Lower lobe of right lung (tissue), 2 donors: ENCODE measurements at regions not wholly inside any gene's neighbourhood (a gene's known extent, or its start where the extent isn't known, plus 50 kb on each side); places are given as distances from the start of the nearest gene placed in this dataset.

Experiments used
- ATAC-seq, 2 donors: fragments of 200-7000 bp; cut with Tn5 transposase; one replicate each; pipeline ENCODE4 v1.9.1; 2020 to 2022; ENCODE audit warnings: mild to moderate bottlenecking in 2 of 2, moderate library complexity in 2 of 2
- DNase-seq: peaks from one replicate; pipeline ENCODE4 v3.0.0-alpha.2; 2020
- H3K27ac ChIP-seq: fragments of 200-600 bp; one replicate; pipeline ENCODE4 v1.8.0; 2022
- H3K27me3 ChIP-seq: fragments of 200-600 bp; one replicate; pipeline ENCODE4 v1.8.0; 2022; ENCODE audit warnings: low read depth
- H3K36me3 ChIP-seq: fragments of 200-600 bp; one replicate; pipeline ENCODE4 v1.8.0; 2022; ENCODE audit warnings: mild to moderate bottlenecking
- H3K4me1 ChIP-seq: fragments of 200-600 bp; one replicate; pipeline ENCODE4 v1.8.0; 2022
- H3K4me3 ChIP-seq: fragments of 200-600 bp; one replicate; pipeline ENCODE4 v1.8.0; 2022; ENCODE audit warnings: mild to moderate bottlenecking
- H3K9me3 ChIP-seq: fragments of 200-600 bp; one replicate; pipeline ENCODE4 v1.8.0; 2022
- CTCF ChIP-seq: fragments of 200-600 bp; IDR thresholded peaks from one replicate; pipeline ENCODE4 v1.8.0; 2022; ENCODE audit warnings: antibody characterized with exemption, mild to moderate bottlenecking
- intact Hi-C: fragments of 100-400 bp; cut with DNase I; formaldehyde crosslinking; loops from one replicate; pipeline ENCODE4 v1.11.0; 2022
- donor health status: DM: no; HTN: yes; CAD: no; lungs with severe emphysema.

- no peak for ATAC-seq
- DNase-seq = no peak
- intact Hi-C loops = no loop called here
- no peaks in the 10 kb centered on the region for H3K9me3 ChIP-seq
- peaks cover 10% of the 10 kb centered on the region for H3K4me1 ChIP-seq
- H3K27me3 ChIP-seq = peaks cover 34% of the 10 kb centered on the region
- no peak for TF ChIP-seq CTCF
- no peak overlapping the region for H3K27ac ChIP-seq
- H3K4me3 ChIP-seq = no peak overlapping the region
- H3K36me3 ChIP-seq = no peaks in the 10 kb centered on the region
These were observed 76.1 kb upstream of the KCNMA1 start for GRCh38 chr10:77713521-77714280.

DNA sequence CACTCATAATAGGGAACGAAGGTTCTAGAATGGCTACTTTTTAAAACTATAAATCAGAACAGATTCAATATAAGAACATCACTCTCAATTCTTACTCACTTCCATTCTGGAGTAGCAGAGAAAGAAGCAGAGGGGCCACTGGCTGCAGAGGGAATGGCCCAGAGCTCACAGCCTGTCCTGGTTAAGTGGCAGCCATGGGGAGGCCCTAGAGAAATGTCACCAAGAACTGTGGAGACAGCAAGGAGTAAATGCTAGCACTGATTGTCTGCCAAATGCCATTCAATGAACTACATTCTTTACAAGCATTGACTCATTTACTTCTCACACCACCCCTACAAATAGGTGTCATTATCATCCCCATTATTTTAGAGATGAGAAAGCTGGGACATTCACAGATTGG, 74.6 kb upstream of the KCNMA1 start:
- intact Hi-C loops = no loop called here
- DNase-seq = no peak
- ATAC-seq = no peak
- no peak overlapping the region for H3K27ac ChIP-seq
- H3K36me3 ChIP-seq = no peaks in the 10 kb centered on the region
- H3K4me3 ChIP-seq = no peak overlapping the region
- peaks cover 10% of the 10 kb centered on the region for H3K4me1 ChIP-seq
- no peak for TF ChIP-seq CTCF
- no peaks in the 10 kb centered on the region for H3K9me3 ChIP-seq
- peaks cover 34% of the 10 kb centered on the region for H3K27me3 ChIP-seq

- Histone ChIP-seq H3K9me3 (no peaks in the 10 kb centered on the region), H3K27me3 (peaks cover 32% of the 10 kb centered on the region), H3K4me1 (peaks cover 10% of the 10 kb centered on the region), H3K36me3 (no peaks in the 10 kb centered on the region), H3K4me3 (no peak overlapping the region), H3K27ac (no peak overlapping the region)
- no peak for TF ChIP-seq CTCF
- intact Hi-C loops = no loop called here
- DNase-seq = no peak
- ATAC-seq = peak in 1 of 2 donors; percentile 7
These were observed 74.1 kb upstream of the KCNMA1 start for GRCh38 chr10:77711683-77712049.

DNA sequence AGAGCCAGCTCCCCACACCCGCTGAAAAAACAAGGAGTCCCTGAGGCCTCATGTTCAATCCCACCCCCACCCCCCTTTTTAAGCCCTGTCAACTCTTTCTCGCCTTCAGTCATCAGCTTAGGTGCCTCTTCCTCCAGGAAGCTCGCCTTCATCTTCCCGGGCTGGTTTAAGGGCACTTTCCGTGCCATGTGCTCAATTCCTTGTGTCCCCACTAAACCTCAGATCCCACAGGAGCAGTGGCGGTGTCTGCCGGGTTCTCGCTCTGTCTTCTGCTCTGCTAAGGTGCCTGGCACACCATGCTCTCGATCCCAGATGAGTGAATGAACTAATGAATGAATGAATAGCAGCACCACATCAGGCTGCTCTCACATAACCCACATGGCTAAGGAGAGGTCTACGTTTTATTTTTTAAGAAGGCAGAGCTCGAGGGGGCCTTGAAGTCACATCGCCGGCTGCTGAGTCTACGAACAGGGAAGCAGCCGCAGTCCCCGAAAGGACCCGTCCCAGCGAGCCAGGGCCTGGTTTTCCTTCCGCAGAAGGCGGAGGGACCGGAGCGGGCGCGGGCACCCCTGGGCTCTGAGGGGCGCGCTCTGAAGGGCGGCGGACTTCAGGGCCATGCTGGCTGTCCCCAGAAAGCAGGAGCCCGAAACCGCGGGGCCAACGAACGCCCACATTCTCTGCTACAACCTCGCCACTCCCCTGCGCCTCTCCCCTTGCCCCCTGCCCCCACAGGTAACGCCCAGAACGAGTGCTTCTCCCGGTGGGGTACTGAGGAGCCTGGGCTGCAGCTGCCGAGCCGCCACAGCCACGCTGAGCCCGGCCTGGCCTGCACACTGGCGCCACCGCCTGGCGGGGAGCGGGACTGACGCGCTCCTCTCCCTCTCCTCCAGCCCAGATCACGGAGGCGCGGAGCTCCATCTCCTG, 73.4 kb upstream of the KCNMA1 start:
- DNase-seq (peak; percentile 82), ATAC-seq (peak; percentile 96 to 97)
- peaks cover 30% of the 10 kb centered on the region for H3K27me3 ChIP-seq
- H3K4me3 ChIP-seq = peak overlapping the region; percentile 50
- intact Hi-C loops = no loop called here
- no peak overlapping the region for H3K27ac ChIP-seq
- no peaks in the 10 kb centered on the region for H3K9me3 ChIP-seq
- peak; percentile 97 for TF ChIP-seq CTCF
- H3K36me3 ChIP-seq = no peaks in the 10 kb centered on the region
- peaks cover 10% of the 10 kb centered on the region for H3K4me1 ChIP-seq

GRCh38 chr10:77710081-77710551, 72.5 kb upstream of the KCNMA1 start:
- intact Hi-C loops = no loop called here
- peaks cover 30% of the 10 kb centered on the region for H3K27me3 ChIP-seq

More at GRCh38 chr10:77710081-77710551, 72.5 kb upstream of the KCNMA1 start:
- ATAC-seq (no peak), DNase-seq (no peak)
- peaks cover 10% of the 10 kb centered on the region for H3K4me1 ChIP-seq
- no peak overlapping the region for H3K4me3 ChIP-seq
- no peaks in the 10 kb centered on the region for H3K36me3 ChIP-seq
- no peak overlapping the region for H3K27ac ChIP-seq
- no peak for TF ChIP-seq CTCF
- no peaks in the 10 kb centered on the region for H3K9me3 ChIP-seq
